NCI-H345 treated with DMSO at 0.1 percent for 48 hours (cell line): ENCODE measurements at regions not wholly inside any gene's neighbourhood (a gene's known extent, or its start where the extent isn't known, plus 50 kb on each side); places are given as distances from the start of the nearest gene placed in this dataset.
A peak's percentile ranks its signal among the peaks of the same experiment; 100 is the strongest.

Experiments used
- DNase-seq: peaks from one replicate; lab custom pipeline; 2025; ENCODE audit not compliant: unreplicated experiment; lab: John Stamatoyannopoulos, UW

GRCh38 chr2:191556463-191556862, 121.5 kb upstream of the NABP1 start:
- DNase-seq: no peak

GRCh38 chr2:191557841-191558240, 120.1 kb upstream of the NABP1 start:
- no peak for DNase-seq

GRCh38 chr2:191559569-191559968, 118.4 kb upstream of the NABP1 start:
- DNase-seq: no peak

DNA sequence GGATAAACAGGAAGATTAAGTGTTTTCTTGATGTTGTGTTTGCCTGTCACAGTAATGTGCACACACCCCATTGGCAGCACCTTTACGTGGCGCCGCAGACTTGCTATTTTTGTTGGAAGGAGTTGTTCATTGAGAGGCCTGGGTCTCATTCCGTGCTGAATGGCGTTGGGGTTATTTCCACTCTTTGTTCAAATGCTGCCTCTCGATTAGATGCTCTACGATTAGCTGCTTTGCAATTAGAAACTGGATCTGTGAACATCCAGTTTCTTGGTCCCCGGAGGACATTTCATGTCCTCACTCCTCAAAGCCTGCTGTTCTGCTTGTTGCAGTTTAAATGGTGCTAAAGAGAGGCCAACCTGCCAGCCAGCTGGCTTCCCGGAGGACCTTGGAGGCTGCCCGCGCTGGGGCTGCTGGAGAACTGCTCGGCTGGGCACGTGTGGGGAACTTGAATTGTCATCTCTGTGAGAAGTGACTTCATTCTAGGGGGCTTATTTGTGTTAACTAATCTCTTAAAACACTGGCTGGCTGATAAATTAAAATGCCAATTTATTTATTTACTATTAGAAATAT, 117.4 kb upstream of the NABP1 start:
- DNase-seq: no peak

DNA sequence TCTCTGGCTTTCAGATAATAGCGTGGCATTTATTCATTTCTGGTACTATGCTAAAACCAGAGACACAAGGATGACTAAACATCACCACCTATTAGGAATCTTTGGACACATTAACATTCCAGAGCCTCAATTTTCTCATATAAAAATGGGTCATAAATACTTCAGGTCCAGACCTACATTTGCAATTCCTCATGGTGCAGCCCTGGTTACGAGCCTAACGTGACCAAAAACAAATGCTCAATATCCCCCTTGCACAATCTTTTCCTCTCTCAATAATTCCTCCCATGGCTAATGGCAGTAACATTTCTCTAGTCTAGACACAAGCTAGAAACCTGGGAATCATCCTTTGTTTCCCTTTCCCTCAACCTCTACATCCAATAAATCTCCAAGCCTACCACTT, 112.8 kb upstream of the NABP1 start:
- DNase-seq: no peak

DNA sequence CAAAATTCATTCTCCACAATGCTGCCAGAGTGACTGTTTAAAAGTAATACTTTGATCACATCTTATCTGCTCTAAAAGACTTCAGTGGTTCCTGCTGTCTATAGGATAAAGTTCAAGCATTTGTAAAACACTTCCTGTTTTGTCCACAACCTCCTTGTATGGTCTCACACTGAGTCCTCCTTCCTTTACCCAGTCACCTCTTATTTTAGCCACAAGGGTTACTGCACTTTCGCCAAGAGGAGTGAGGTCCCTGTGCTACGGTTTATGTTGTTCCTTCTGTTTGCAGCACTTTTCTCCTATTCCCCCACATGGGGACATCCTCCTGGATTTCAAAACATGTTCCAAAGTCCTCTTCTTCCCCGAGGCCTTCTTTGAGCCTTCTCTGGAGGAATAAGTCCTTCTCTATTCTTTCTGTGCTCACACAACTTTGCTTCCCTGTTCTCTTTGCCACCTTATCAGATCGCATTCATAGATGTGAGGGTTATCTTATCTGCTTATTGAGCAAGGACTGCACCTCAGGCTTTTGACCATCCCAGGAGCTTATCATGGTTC, 112.2 kb upstream of the NABP1 start:
- no peak for DNase-seq

DNA sequence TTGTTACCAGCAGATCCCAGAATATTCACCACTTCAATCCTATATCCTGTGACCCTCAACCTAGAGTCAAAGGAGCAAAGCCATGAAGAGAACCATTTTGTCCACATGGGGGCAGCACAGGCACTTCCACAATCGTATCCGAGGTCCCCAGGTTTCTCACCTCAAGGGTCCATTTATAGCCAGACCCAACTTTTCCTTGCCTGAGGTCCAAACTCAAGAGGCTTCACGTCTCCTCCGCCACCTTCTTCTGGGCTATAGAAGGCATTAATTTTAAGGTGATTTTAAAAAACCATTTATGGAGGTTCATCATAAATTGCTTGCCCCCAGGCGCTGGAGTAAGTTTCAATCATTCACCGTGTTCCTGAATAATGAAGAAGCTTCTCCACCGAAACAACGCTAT, 111.6 kb upstream of the NABP1 start:
- DNase-seq: peak; percentile 57

GRCh38 chr2:191567206-191567605, 110.7 kb upstream of the NABP1 start:
- no peak for DNase-seq

DNA sequence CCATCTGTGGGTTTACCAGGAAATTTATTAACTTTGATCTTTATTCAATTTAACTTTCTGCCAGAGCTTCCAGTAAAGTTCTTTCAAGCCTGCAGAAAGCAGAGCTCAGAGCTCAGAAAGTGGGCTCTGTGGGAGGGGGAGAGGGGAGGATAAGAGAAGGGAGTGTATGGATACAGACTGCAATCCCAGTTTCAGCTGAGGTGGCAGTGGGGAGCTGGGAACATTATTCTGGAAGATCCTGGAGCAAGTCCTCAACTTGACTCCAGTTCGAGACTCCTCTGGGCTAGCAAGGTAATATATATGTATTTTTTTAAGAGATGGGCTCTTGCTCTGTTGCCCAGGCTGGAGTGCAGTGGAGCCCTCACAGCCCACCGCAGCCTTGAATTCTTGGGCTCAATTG, 108.9 kb upstream of the NABP1 start:
- DNase-seq: no peak

GRCh38 chr2:191571163-191571769, 106.7 kb upstream of the NABP1 start:
- no peak for DNase-seq

- no peak for DNase-seq
Observed at GRCh38 chr2:191572319-191572718, 105.6 kb upstream of the NABP1 start.

GRCh38 chr2:191573216-191573615, 104.7 kb upstream of the NABP1 start:
- no peak for DNase-seq

DNA sequence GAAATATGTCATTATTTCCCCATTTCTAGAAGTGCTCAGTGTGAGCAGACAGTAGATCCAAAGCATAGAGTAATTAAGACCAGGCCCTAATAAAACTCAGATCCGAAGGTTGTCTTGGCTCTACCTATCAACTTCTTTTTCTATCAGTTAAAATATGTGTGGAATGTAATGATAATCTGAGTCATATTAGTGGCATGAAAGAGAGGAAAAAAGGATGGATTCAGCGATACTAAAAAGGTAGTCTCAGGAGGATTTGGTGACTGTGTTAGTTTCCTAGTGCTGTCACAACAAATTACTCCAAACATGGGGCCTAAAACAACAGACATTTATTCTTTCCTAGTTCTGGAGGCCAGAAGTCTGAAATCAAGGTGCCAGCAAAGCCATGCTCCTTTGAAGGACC, 103.7 kb upstream of the NABP1 start:
- no peak for DNase-seq

GRCh38 chr2:191577605-191578004, 100.3 kb upstream of the NABP1 start:
- no peak for DNase-seq

GRCh38 chr2:191578031-191578430, 99.9 kb upstream of the NABP1 start:
- no peak for DNase-seq

DNA sequence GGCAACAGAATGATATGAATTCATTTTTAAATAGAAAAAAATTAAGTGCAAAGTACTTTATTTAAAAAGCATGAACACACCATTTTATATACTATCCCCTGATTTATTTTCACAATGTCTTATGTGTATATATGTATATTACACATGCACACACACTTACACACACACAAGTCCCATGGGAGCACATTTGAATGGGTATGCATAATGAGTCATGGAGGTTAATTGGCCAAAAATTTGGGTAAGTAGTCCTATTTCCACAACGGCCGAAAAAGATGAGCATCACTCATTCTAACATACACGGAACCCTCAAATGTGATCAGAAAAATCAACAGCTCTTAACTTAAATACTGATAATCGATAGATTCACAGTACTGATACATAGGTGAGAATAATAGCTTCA, 97.4 kb upstream of the NABP1 start:
- no peak for DNase-seq

GRCh38 chr2:191581003-191581402, 96.9 kb upstream of the NABP1 start:
- DNase-seq: no peak

GRCh38 chr2:191582355-191582754, 95.6 kb upstream of the NABP1 start:
- DNase-seq: no peak

DNA sequence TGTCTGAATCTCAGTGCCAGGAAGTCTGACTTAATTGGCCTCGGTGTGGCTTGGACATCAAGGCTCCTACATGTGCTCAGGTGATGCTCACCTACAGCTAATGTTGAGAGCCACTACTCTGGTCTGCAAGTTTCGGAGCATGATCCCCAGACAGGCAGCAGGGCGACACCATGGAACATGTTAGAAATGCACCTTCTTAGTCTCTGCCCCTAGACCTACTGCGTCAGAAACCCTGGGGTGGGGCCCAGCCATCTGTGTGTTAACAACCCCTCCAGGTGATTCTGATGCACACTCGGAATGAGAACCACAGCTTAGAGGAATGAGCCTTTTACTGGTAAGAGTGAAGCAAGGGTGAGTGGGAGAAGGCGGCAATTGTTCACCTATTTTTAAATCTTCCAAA, 86.9 kb upstream of the NABP1 start:
- no peak for DNase-seq

DNA sequence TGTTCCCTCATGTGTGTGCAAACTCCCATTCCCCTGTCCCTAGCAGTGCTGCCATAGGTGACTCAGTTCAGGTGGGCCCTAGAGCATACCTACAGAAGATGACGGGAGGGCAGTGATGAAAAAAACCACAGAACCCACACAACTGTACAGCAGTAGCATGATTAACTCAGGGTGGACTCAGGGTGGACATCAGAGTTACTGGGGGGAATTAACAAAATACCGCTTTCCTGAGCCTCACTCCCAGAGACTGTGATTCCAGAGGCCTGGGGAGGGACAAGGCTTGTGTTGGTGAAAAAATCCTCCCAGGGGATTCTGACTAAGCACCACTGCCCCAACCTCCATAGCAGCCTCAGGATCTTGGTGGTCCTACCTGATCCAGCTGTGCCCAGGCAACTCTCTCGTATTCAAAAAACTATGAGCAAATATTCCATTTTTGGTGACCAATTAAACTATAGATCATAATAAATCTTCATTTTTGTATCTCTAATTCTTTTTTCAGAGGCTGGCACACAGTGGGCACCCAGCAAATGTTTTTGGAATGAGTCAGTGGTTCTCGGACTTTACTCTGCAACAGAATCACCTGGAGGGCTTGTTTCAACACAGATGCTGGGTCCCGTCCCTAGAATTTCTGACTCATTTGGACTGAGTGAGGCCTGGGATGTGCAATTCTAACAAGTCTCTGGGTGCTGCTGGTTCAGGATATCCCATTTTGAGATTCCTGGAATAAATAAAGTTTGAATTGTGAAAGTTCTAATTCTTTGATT, 84.1 kb upstream of the NABP1 start:
- no peak for DNase-seq

GRCh38 chr2:191597186-191597751, 80.7 kb upstream of the NABP1 start:
- no peak for DNase-seq

DNA sequence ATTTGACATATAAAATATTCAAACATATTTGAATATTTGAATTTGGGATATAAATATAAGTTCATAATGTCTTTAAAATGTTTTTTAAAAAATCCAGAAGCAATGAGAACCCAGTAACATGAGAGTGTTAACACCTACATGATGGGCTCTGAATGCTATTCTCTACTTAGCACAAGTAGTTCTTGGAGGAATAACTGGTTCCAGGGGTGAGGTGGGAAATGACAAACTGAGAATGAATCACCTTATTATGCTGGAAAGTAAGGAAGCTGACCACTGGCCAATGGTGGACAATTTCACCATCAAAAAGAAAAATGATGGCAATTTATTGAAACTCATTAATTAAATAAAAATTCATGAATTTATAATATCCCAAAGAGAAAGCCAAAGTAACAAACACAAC, 79.6 kb upstream of the NABP1 start:
- no peak for DNase-seq
